Medulla oblongata (tissue), 1 donor: ENCODE measurements at regions not wholly inside any gene's neighbourhood (a gene's known extent, or its start where the extent isn't known, plus 50 kb on each side); places are given as distances from the start of the nearest gene placed in this dataset.
A peak's percentile ranks its signal among the peaks of the same experiment; 100 is the strongest.

Source experiments
- DNase-seq: peaks from one replicate; pipeline ENCODE4 v3.0.0-alpha.2; 2015; ENCODE audit errors: extremely low spot score

- no peak for DNase-seq
Observed at GRCh38 chr9:129473523-129474244, 147.2 kb downstream of the C9orf50 start.

GRCh38 chr9:129472651-129473102 lies 148.2 kb downstream of the C9orf50 start:
- no peak for DNase-seq

GRCh38 chr9:129471201-129472019 lies 149.5 kb downstream of the C9orf50 start:
- no peak for DNase-seq

- DNase-seq: no peak
Observed at GRCh38 chr9:129469988-129470316, 150.9 kb downstream of the C9orf50 start.

- no peak for DNase-seq
Observed at GRCh38 chr9:129469188-129469987, 151.5 kb downstream of the C9orf50 start.

- DNase-seq: no peak
Observed at GRCh38 chr9:129467739-129468666, 152.9 kb downstream of the C9orf50 start.

- DNase-seq: no peak
Observed at GRCh38 chr9:129467004-129467588, 153.8 kb downstream of the C9orf50 start.

- no peak for DNase-seq
Observed at GRCh38 chr9:129465834-129466535, 154.9 kb downstream of the C9orf50 start.

- no peak for DNase-seq
Observed at GRCh38 chr9:129464972-129465833, 155.7 kb downstream of the C9orf50 start.

GRCh38 chr9:129463994-129464393 lies 156.9 kb downstream of the C9orf50 start:
- no peak for DNase-seq

GRCh38 chr9:129463477-129463876 lies 157.4 kb downstream of the C9orf50 start:
- no peak for DNase-seq

GRCh38 chr9:129462360-129462759 lies 158.5 kb downstream of the C9orf50 start:
- DNase-seq: no peak

- peak; percentile 99 for DNase-seq
Observed at GRCh38 chr9:129460323-129461261, 160.3 kb downstream of the C9orf50 start.

GRCh38 chr9:129459547-129460322 lies 161.2 kb downstream of the C9orf50 start:
- no peak for DNase-seq

- peak; percentile 48 for DNase-seq
Observed at GRCh38 chr9:129458663-129459546, 162.0 kb downstream of the C9orf50 start.

GRCh38 chr9:129458155-129458661 lies 162.7 kb downstream of the C9orf50 start:
- DNase-seq: peak; percentile 75
